HL-60 (cell line): ENCODE measurements at regions not wholly inside any gene's neighbourhood (a gene's known extent, or its start where the extent isn't known, plus 50 kb on each side); places are given as distances from the start of the nearest gene placed in this dataset.

ENCODE experiments used
- DNase-seq, 2 experiments: peaks; one replicate each; pipeline ENCODE4 v3.0.0-alpha.2; 2010 to 2020; ENCODE audit warnings: low read depth in 1 of 2, low spot score in 1 of 2
- H3K27ac ChIP-seq: fragments of 250-450 bp; sonication (Bioruptor Pico); replicated peaks from 2 replicates; pipeline ENCODE4 v1.5.1; 2020; ENCODE audit warnings: mild to moderate bottlenecking, moderate library complexity
- H3K27me3 ChIP-seq: fragments of 250-450 bp; sonication (Bioruptor Pico); 2 replicates; pipeline ENCODE4 v1.5.1; 2021; ENCODE audit warnings: mild to moderate bottlenecking, moderate library complexity; ENCODE audit not compliant: insufficient read depth, poor library complexity, severe bottlenecking
- H3K4me3 ChIP-seq: replicated peaks from 2 replicates; pipeline ENCODE4 v1.5.1; 2011; ENCODE audit warnings: mild to moderate bottlenecking, control low read depth, low read length; ENCODE audit not compliant: insufficient read depth
- CTCF ChIP-seq: IDR thresholded peaks from one replicate; pipeline ENCODE4 v1.5.1; 2011; ENCODE audit warnings: low read length, control low read depth, inconsistent platforms; ENCODE audit not compliant: insufficient read depth
- GABPA ChIP-seq: IDR thresholded peaks from 2 replicates; pipeline ENCODE4 v1.6.1; 2012; ENCODE audit warnings: low read depth
- POLR2AphosphoS5 ChIP-seq: IDR thresholded peaks from 2 replicates; pipeline ENCODE4 v1.6.1; 2012; ENCODE audit warnings: low read depth
- REST ChIP-seq: IDR thresholded peaks from 2 replicates; pipeline ENCODE4 v1.6.1; 2012; ENCODE audit warnings: low read depth; ENCODE audit not compliant: insufficient replicate concordance
- SPI1 ChIP-seq: IDR thresholded peaks from 2 replicates; pipeline ENCODE4 v1.6.1; 2012; ENCODE audit warnings: low read depth, mild to moderate bottlenecking, borderline replicate concordance

- Histone ChIP-seq H3K27ac (no peak overlapping the region), H3K4me3 (no peak overlapping the region), H3K27me3 (no peaks in the 10 kb centered on the region)
- DNase-seq: no peak
- TF ChIP-seq CTCF (no peak), SPI1 (no peak), REST (no peak), POLR2AphosphoS5 (no peak), GABPA (no peak)
Observed at GRCh38 chr20:16111852-16112412, 461.3 kb downstream of the KIF16B start.

GRCh38 chr20:16111172-16111832, 461.9 kb downstream of the KIF16B start:
- Histone ChIP-seq H3K4me3 (no peak overlapping the region), H3K27me3 (no peaks in the 10 kb centered on the region)

More at GRCh38 chr20:16111172-16111832, 461.9 kb downstream of the KIF16B start:
- H3K27ac ChIP-seq: no peak overlapping the region
- no peak for DNase-seq
- TF ChIP-seq REST (no peak), GABPA (no peak), SPI1 (no peak), POLR2AphosphoS5 (no peak), CTCF (no peak)
